ENCODE measurements at regions not wholly inside any gene's neighbourhood (a gene's known extent, or its start where the extent isn't known, plus 50 kb on each side); places are given as distances from the start of the nearest gene placed in this dataset.

DNA sequence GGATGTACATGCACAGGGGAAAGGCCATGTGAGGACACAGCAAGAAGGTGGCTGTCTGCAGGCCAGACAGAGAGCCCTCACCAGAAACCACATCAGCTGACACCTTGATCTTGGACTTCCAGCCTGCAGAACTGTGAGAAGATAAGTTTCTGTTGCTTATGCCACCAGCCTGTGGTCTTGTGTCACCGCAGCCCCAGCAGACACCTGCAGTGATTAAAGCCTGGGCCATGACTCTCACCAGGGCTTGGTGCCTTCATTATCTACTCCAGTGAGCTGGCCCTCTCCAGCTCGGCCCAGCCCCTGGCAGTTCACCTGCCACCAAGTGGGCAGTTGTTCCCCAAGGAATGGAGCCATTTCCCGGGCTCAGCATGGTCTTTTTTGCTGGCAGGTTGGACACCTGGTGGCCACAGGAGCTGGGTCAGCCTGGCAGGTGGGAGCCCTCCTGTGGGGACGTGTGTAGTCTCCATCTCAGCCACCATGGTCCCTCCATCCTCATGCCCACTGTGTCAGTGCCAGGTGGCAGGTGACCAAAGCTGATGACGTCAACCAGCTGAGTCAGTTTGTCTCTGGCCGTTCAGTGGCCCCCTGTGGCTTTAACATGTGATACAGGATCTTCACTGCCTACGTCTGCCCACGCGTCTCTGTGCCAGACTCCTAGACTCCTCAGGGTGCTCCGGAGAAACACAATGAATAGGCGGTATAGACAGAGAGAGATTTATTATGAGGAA, 99.9 kb upstream of the PPP1R26 start:
- TF ChIP-seq POLR2A (IDR thresholded peaks at IDR 0.05): no peak
- TF ChIP-seq, protein P1, sequence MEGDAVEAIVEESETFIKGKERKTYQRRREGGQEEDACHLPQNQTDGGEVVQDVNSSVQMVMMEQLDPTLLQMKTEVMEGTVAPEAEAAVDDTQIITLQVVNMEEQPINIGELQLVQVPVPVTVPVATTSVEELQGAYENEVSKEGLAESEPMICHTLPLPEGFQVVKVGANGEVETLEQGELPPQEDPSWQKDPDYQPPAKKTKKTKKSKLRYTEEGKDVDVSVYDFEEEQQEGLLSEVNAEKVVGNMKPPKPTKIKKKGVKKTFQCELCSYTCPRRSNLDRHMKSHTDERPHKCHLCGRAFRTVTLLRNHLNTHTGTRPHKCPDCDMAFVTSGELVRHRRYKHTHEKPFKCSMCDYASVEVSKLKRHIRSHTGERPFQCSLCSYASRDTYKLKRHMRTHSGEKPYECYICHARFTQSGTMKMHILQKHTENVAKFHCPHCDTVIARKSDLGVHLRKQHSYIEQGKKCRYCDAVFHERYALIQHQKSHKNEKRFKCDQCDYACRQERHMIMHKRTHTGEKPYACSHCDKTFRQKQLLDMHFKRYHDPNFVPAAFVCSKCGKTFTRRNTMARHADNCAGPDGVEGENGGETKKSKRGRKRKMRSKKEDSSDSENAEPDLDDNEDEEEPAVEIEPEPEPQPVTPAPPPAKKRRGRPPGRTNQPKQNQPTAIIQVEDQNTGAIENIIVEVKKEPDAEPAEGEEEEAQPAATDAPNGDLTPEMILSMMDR (IDR thresholded peaks at IDR 0.05): no peak
- TF ChIP-seq EP300 (IDR thresholded peaks at IDR 0.05): no peak
